OCI-LY7 (cell line): ENCODE measurements at regions not wholly inside any gene's neighbourhood (a gene's known extent, or its start where the extent isn't known, plus 50 kb on each side); places are given as distances from the start of the nearest gene placed in this dataset.

Source experiments
- BruUV-seq: library from RNA; stranded (reverse); fragments of 400-500 nt; replicated peaks from 2 replicates; lab custom pipeline; 2021; lab: Mats Ljungman, UMichigan
- CTCF ChIA-PET: fragments of 300-600 bp; sonication (Branson Sonifier 250); formaldehyde crosslinking; loops from one replicate; lab custom pipeline; 2022; ENCODE audit warnings: antibody characterized with exemption; ENCODE audit not compliant: unreplicated experiment; lab: Charles Lee
- POLR2A ChIA-PET: fragments of 300-600 bp; sonication (Branson Sonifier 250); formaldehyde crosslinking; loops from one replicate; lab custom pipeline; 2022; ENCODE audit warnings: antibody characterized with exemption; lab: Charles Lee
- DNase-seq: peaks from one replicate; pipeline ENCODE4 v3.0.0-alpha.2; 2015; ENCODE audit warnings: low spot score
- H2AFZ ChIP-seq: fragments of 200-600 bp; sonication (generic), shearing (Covaris generic); 2 replicates; pipeline ENCODE4 v1.6.1; 2014; ENCODE audit warnings: mild to moderate bottlenecking, antibody characterized with exemption, low read length, moderate library complexity
- H3K27ac ChIP-seq: fragments of 200-600 bp; sonication (generic); 2 replicates; pipeline ENCODE4 v1.5.1; 2014; ENCODE audit warnings: mixed run types, low read depth, mild to moderate bottlenecking, moderate library complexity, low read length, inconsistent platforms; ENCODE audit not compliant: poor library complexity, severe bottlenecking
- H3K36me3 ChIP-seq: fragments of 200-600 bp; sonication (generic); 2 replicates; pipeline ENCODE4 v1.6.1; 2014; ENCODE audit warnings: mild to moderate bottlenecking, antibody characterized with exemption, low read length, moderate library complexity, mixed read lengths; ENCODE audit not compliant: insufficient read depth
- H3K4me1 ChIP-seq: fragments of 200-600 bp; sonication (generic); 2 replicates; pipeline ENCODE4 v1.5.1; 2014; ENCODE audit warnings: mild to moderate bottlenecking, low read length; ENCODE audit not compliant: insufficient read depth, poor library complexity, severe bottlenecking
- H3K4me2 ChIP-seq: fragments of 200-600 bp; sonication (generic); 2 replicates; pipeline ENCODE4 v1.6.1; 2014; ENCODE audit warnings: mild to moderate bottlenecking, low read length
- H3K4me3 ChIP-seq: fragments of 200-600 bp; sonication (generic); 2 replicates; pipeline ENCODE4 v1.5.1; 2014; ENCODE audit warnings: mild to moderate bottlenecking, low read depth, low read length; ENCODE audit not compliant: poor library complexity, severe bottlenecking
- H3K79me2 ChIP-seq: fragments of 200-600 bp; sonication (generic); 2 replicates; pipeline ENCODE4 v1.6.1; 2016; ENCODE audit warnings: low read depth, mild to moderate bottlenecking, low read length, moderate library complexity, mixed read lengths; ENCODE audit not compliant: insufficient read depth
- H3K9me2 ChIP-seq: fragments of 200-600 bp; sonication (generic); 2 replicates; pipeline ENCODE4 v1.6.1; 2016; ENCODE audit warnings: mild to moderate bottlenecking, low read length, mixed read lengths; ENCODE audit not compliant: insufficient read depth
- H3K9me3 ChIP-seq: fragments of 200-600 bp; sonication (generic); 2 replicates; pipeline ENCODE4 v1.6.1; 2014; ENCODE audit warnings: mild to moderate bottlenecking, mixed run types, low read length, mixed read lengths
- H4K20me1 ChIP-seq: fragments of 200-600 bp; sonication (generic); 2 replicates; pipeline ENCODE4 v1.6.1; 2014; ENCODE audit warnings: mild to moderate bottlenecking, antibody characterized with exemption, low read length, moderate library complexity, mixed read lengths; ENCODE audit not compliant: insufficient read depth
- EZH2phosphoT487 ChIP-seq: fragments of 200-600 bp; sonication (generic); IDR thresholded peaks from 2 replicates; pipeline ENCODE4 v1.6.1; 2018; ENCODE audit warnings: low read depth, borderline replicate concordance, mild to moderate bottlenecking, mixed run types, antibody characterized with exemption, low read length, moderate library complexity, mixed read lengths
- intact Hi-C: fragments of 100-400 bp; cut with micrococcal nuclease; formaldehyde crosslinking; loops from one replicate; pipeline ENCODE4 v1.10.0; 2022; ENCODE audit not compliant: unreplicated experiment
- TF ChIP-seq, protein P1 (sequence below): fragments of 200-600 bp; sonication (generic); conservative IDR thresholded peaks from 2 replicates; pipeline ENCODE4 v1.5.1; 2014; ENCODE audit warnings: mild to moderate bottlenecking, antibody characterized with exemption, low read length, moderate library complexity, mixed read lengths

DNA sequence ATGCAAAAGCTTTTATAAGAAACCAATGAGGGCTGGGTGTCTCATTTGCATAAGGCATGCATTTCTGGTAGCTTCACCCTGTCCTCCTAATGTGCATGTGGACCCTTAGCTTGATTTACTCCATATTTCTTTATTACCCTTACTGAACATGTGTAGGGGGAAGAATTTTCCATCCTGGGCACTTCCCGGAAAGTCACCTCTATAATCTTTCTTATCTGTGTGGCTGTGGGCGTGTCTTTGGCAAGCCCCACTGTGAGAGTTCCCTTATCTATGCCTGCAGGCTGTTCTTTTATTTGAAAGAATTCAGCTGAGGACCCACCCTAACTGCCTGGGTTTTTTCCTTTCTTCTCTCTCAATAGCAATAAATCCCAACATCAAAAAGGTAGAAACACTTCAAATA lies 627.8 kb downstream of the DOK5 start:
- no peak for DNase-seq
- intact Hi-C loops: no loop called here
- no peaks in the 10 kb centered on the region for H3K4me1 ChIP-seq
- no peak overlapping the region for H2AFZ ChIP-seq
- no peaks in the 10 kb centered on the region for H3K79me2 ChIP-seq
- no peaks in the 10 kb centered on the region for H3K36me3 ChIP-seq
- H3K9me3 ChIP-seq: no peaks in the 10 kb centered on the region
- ChIA-PET POLR2A (no interaction called here), CTCF (no interaction called here)
- no peaks in the 10 kb centered on the region for H3K9me2 ChIP-seq
- H3K27ac ChIP-seq: no peak overlapping the region
- no peaks in the 10 kb centered on the region for H4K20me1 ChIP-seq
- TF ChIP-seq, protein P1, sequence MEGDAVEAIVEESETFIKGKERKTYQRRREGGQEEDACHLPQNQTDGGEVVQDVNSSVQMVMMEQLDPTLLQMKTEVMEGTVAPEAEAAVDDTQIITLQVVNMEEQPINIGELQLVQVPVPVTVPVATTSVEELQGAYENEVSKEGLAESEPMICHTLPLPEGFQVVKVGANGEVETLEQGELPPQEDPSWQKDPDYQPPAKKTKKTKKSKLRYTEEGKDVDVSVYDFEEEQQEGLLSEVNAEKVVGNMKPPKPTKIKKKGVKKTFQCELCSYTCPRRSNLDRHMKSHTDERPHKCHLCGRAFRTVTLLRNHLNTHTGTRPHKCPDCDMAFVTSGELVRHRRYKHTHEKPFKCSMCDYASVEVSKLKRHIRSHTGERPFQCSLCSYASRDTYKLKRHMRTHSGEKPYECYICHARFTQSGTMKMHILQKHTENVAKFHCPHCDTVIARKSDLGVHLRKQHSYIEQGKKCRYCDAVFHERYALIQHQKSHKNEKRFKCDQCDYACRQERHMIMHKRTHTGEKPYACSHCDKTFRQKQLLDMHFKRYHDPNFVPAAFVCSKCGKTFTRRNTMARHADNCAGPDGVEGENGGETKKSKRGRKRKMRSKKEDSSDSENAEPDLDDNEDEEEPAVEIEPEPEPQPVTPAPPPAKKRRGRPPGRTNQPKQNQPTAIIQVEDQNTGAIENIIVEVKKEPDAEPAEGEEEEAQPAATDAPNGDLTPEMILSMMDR: no peak
- no peak for TF ChIP-seq EZH2phosphoT487
- no TSS peak for BruUV-seq
- H3K4me3 ChIP-seq: no peak overlapping the region
- no peak overlapping the region for H3K4me2 ChIP-seq

DNA sequence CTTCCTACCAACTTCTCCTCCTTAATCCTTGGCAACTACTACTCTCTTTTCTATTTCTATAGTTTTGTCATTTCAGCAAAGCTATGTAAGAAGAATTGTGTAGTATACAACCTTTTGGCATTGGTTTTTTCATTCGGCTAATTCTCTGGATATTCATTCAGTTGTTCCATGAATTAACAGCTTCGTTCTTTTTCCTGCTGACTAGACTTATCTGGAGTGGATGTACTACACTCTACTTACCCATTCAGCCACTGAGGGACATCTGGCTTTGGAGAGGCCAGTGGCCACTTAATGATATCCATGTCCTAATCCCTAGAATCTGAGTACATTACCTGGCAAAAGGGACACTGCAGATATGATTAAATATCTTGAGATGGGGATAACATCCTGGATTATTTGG lies 623.9 kb downstream of the DOK5 start:
- ChIA-PET POLR2A (interaction anchor here (0.6 kb wide), 1 partner anchor 136 kb away, joined by 3 read pairs; no protein-coding TSS in a partner anchor), CTCF (no interaction called here)
- Histone ChIP-seq H3K9me2 (no peaks in the 10 kb centered on the region), H4K20me1 (no peaks in the 10 kb centered on the region), H2AFZ (no peak overlapping the region), H3K79me2 (no peaks in the 10 kb centered on the region), H3K4me2 (no peak overlapping the region), H3K36me3 (no peaks in the 10 kb centered on the region), H3K4me1 (no peaks in the 10 kb centered on the region), H3K4me3 (no peak overlapping the region), H3K27ac (no peak overlapping the region), H3K9me3 (no peaks in the 10 kb centered on the region)
- TF ChIP-seq, protein P1: no peak
- TF ChIP-seq EZH2phosphoT487: no peak
- no TSS peak for BruUV-seq
- no peak for DNase-seq
- intact Hi-C loops: no loop called here

DNA sequence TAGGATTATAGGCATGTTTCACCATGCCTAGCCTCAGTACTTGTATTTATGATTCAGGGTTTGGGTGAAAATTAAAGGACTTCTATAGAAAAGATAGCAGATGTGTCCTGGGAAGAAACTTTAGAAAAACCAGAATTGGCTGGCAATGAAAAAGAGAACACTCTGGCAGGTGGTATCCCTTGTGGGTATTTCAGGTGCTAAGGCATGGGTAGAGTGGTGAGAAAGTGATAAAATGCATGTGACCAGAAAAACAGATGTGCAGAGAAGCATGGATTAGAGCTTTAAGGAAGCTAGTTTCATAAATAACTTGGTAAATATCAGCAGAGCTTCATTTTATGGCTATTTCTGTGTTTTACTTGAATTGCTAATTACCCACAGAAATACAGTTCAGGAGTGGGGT lies 622.2 kb downstream of the DOK5 start:
- DNase-seq: no peak
- no peaks in the 10 kb centered on the region for H3K36me3 ChIP-seq
- intact Hi-C loops: no loop called here
- H3K4me2 ChIP-seq: no peak overlapping the region
- no peak overlapping the region for H2AFZ ChIP-seq
- no peaks in the 10 kb centered on the region for H3K79me2 ChIP-seq
- no peak for TF ChIP-seq EZH2phosphoT487
- TF ChIP-seq, protein P1: no peak
- H3K27ac ChIP-seq: no peak overlapping the region
- no peaks in the 10 kb centered on the region for H4K20me1 ChIP-seq
- H3K9me3 ChIP-seq: no peaks in the 10 kb centered on the region
- no peaks in the 10 kb centered on the region for H3K9me2 ChIP-seq
- CTCF ChIA-PET: no interaction called here
- no TSS peak for BruUV-seq
- H3K4me3 ChIP-seq: no peak overlapping the region
- POLR2A ChIA-PET: no interaction called here
- no peaks in the 10 kb centered on the region for H3K4me1 ChIP-seq
